Neural cell (in vitro differentiated cells): ENCODE measurements at regions not wholly inside any gene's neighbourhood (a gene's known extent, or its start where the extent isn't known, plus 50 kb on each side); places are given as distances from the start of the nearest gene placed in this dataset.

Experiments
- H2AFZ ChIP-seq: fragments of 200-600, 300-800 bp; sonication (generic), shearing (Covaris generic); 2 replicates; pipeline ENCODE4 v1.6.0; 2014; ENCODE audit warnings: low read depth, mild to moderate bottlenecking, antibody characterized with exemption, low read length, moderate library complexity
- H3F3A ChIP-seq: fragments of 200-600 bp; shearing (Covaris generic); 2 replicates; pipeline ENCODE4 v1.6.1; 2016; ENCODE audit warnings: mild to moderate bottlenecking, moderate library complexity, mixed read lengths, antibody characterized with exemption, low read length; ENCODE audit not compliant: insufficient read depth, poor library complexity, severe bottlenecking
- H3K27ac ChIP-seq: fragments of 200-600, 300-800 bp; sonication (generic), shearing (Covaris generic); 2 replicates; pipeline ENCODE4 v1.5.1; 2014; ENCODE audit warnings: mild to moderate bottlenecking, low read length, moderate library complexity
- H3K27me3 ChIP-seq: fragments of 300-800, 200-600 bp; sonication (generic), shearing (Covaris generic); 2 replicates; pipeline ENCODE4 v1.6.0; 2014; ENCODE audit warnings: mild to moderate bottlenecking, low read depth, low read length, moderate library complexity; ENCODE audit not compliant: insufficient read depth
- H3K36me3 ChIP-seq: fragments of 300-800, 200-600 bp; sonication (generic), shearing (Covaris generic); 2 replicates; pipeline ENCODE4 v1.5.1; 2014; ENCODE audit warnings: mild to moderate bottlenecking, antibody characterized with exemption, low read length, moderate library complexity; ENCODE audit not compliant: insufficient read depth
- H3K4me2 ChIP-seq: fragments of 300-800, 200-600 bp; sonication (generic), shearing (Covaris generic); 2 replicates; pipeline ENCODE4 v1.6.0; 2014; ENCODE audit warnings: mild to moderate bottlenecking, low read length
- H3K4me3 ChIP-seq: fragments of 300-800, 200-600 bp; sonication (generic), shearing (Covaris generic); 2 replicates; pipeline ENCODE4 v1.5.1; 2014; ENCODE audit warnings: mild to moderate bottlenecking, low read length, moderate library complexity
- H3K79me2 ChIP-seq: fragments of 200-600 bp; shearing (Covaris generic); replicated peaks from 2 replicates; pipeline ENCODE4 v1.6.0; 2014; ENCODE audit warnings: mild to moderate bottlenecking, low read length, moderate library complexity; ENCODE audit not compliant: insufficient read depth
- H3K9ac ChIP-seq: fragments of 300-800, 200-600 bp; sonication (generic), shearing (Covaris generic); 2 replicates; pipeline ENCODE4 v1.6.1; 2016; ENCODE audit warnings: mild to moderate bottlenecking, low read length, mixed read lengths
- H3K9me2 ChIP-seq: fragments of 200-600 bp; shearing (Covaris generic); 2 replicates; pipeline ENCODE4 v1.6.1; 2016; ENCODE audit warnings: mild to moderate bottlenecking, low read length, mixed read lengths; ENCODE audit not compliant: insufficient read depth
- H3K9me3 ChIP-seq: fragments of 200-600, 300-800 bp; sonication (generic), shearing (Covaris generic); 2 replicates; pipeline ENCODE4 v1.6.1; 2016; ENCODE audit warnings: mild to moderate bottlenecking, mixed run types, low read length, moderate library complexity, mixed read lengths
- H4K20me1 ChIP-seq: fragments of 200-600 bp; shearing (Covaris generic); 2 replicates; pipeline ENCODE4 v1.6.1; 2016; ENCODE audit warnings: mild to moderate bottlenecking, mixed run types; ENCODE audit not compliant: insufficient read depth
- CTCF ChIP-seq: fragments of 450-650 bp; IDR thresholded peaks from 2 replicates; pipeline ENCODE4 v1.5.1; 2014; ENCODE audit warnings: antibody characterized with exemption, mild to moderate bottlenecking, moderate library complexity; ENCODE audit not compliant: poor library complexity, severe bottlenecking
- EP300 ChIP-seq: fragments of 450-650 bp; conservative IDR thresholded peaks from 2 replicates; pipeline ENCODE4 v1.6.1; 2014; ENCODE audit warnings: antibody characterized with exemption, mild to moderate bottlenecking, moderate library complexity; ENCODE audit not compliant: poor library complexity, severe bottlenecking
- EZH2 ChIP-seq: fragments of 200-600, 300-800 bp; shearing (Covaris generic), sonication (generic); IDR thresholded peaks from 2 replicates; pipeline ENCODE4 v1.6.1; 2014; ENCODE audit warnings: antibody characterized with exemption, low read length, borderline replicate concordance, mild to moderate bottlenecking; ENCODE audit not compliant: insufficient read depth, poor library complexity, severe bottlenecking
- MXI1 ChIP-seq: fragments of 450-650 bp; conservative IDR thresholded peaks from 2 replicates; pipeline ENCODE4 v1.6.1; 2014; ENCODE audit warnings: antibody characterized with exemption, mild to moderate bottlenecking; ENCODE audit not compliant: poor library complexity, severe bottlenecking
- POLR2AphosphoS5 ChIP-seq: IDR thresholded peaks from 2 replicates; pipeline ENCODE4 v1.6.1; 2012
- RAD21 ChIP-seq: fragments of 450-650 bp; conservative IDR thresholded peaks from 2 replicates; pipeline ENCODE4 v1.6.1; 2014; ENCODE audit warnings: antibody characterized with exemption, mild to moderate bottlenecking, moderate library complexity
- REST ChIP-seq: IDR thresholded peaks from 2 replicates; pipeline ENCODE4 v1.6.1; 2012; ENCODE audit warnings: borderline replicate concordance
- SMC3 ChIP-seq: fragments of 450-650 bp; conservative IDR thresholded peaks from 2 replicates; pipeline ENCODE4 v1.6.1; 2014; ENCODE audit warnings: antibody characterized with exemption, mild to moderate bottlenecking, moderate library complexity; ENCODE audit not compliant: poor library complexity
- TAF1 ChIP-seq: IDR thresholded peaks from 2 replicates; pipeline ENCODE4 v1.6.1; 2012; ENCODE audit warnings: low read depth

- H3F3A ChIP-seq, result no peaks in the 10 kb centered on the region
- TF ChIP-seq TAF1, result no peak
- H3K9ac ChIP-seq, result no peak overlapping the region
- no peaks in the 10 kb centered on the region for H3K9me3 ChIP-seq
- H3K4me3 ChIP-seq, result no peak overlapping the region
- no peak overlapping the region for H3K4me2 ChIP-seq
- H3K27ac ChIP-seq, result no peak overlapping the region
- no peaks in the 10 kb centered on the region for H3K36me3 ChIP-seq
- no peaks in the 10 kb centered on the region for H3K79me2 ChIP-seq
- no peak overlapping the region for H2AFZ ChIP-seq
- no peaks in the 10 kb centered on the region for H4K20me1 ChIP-seq
- no peaks in the 10 kb centered on the region for H3K27me3 ChIP-seq
- H3K9me2 ChIP-seq, result no peaks in the 10 kb centered on the region
These were observed 900.8 kb downstream of the TTLL7 start for GRCh38 chr1:83098131-83098530.

- H4K20me1 ChIP-seq, result no peaks in the 10 kb centered on the region
- TF ChIP-seq EP300 (no peak), MXI1 (no peak), SMC3 (no peak), CTCF (no peak), RAD21 (no peak), TAF1 (no peak), EZH2 (no peak), POLR2AphosphoS5 (no peak), REST (no peak)
- H3K79me2 ChIP-seq, result no peaks in the 10 kb centered on the region
- H3K9me2 ChIP-seq, result no peaks in the 10 kb centered on the region
- H3F3A ChIP-seq, result no peaks in the 10 kb centered on the region
- no peak overlapping the region for H3K4me3 ChIP-seq
- no peak overlapping the region for H2AFZ ChIP-seq
- H3K9me3 ChIP-seq, result no peaks in the 10 kb centered on the region
- no peaks in the 10 kb centered on the region for H3K36me3 ChIP-seq
- no peak overlapping the region for H3K27ac ChIP-seq
- H3K9ac ChIP-seq, result no peak overlapping the region
- H3K27me3 ChIP-seq, result no peaks in the 10 kb centered on the region
- no peak overlapping the region for H3K4me2 ChIP-seq
These were observed 901.2 kb downstream of the TTLL7 start for GRCh38 chr1:83097715-83098114.

- H2AFZ ChIP-seq, result no peak overlapping the region
- no peaks in the 10 kb centered on the region for H3K9me3 ChIP-seq
- no peak overlapping the region for H3K4me3 ChIP-seq
- no peaks in the 10 kb centered on the region for H3K79me2 ChIP-seq
- H3K9me2 ChIP-seq, result no peaks in the 10 kb centered on the region
- no peak overlapping the region for H3K9ac ChIP-seq
- no peaks in the 10 kb centered on the region for H3K36me3 ChIP-seq
- H4K20me1 ChIP-seq, result no peaks in the 10 kb centered on the region
- no peaks in the 10 kb centered on the region for H3K27me3 ChIP-seq
- H3K4me2 ChIP-seq, result no peak overlapping the region
- no peak overlapping the region for H3K27ac ChIP-seq
- H3F3A ChIP-seq, result no peaks in the 10 kb centered on the region
- TF ChIP-seq TAF1 (no peak), SMC3 (no peak), EZH2 (no peak), RAD21 (no peak), MXI1 (no peak), REST (no peak), CTCF (no peak), POLR2AphosphoS5 (no peak), EP300 (no peak)
These were observed 903.4 kb downstream of the TTLL7 start for GRCh38 chr1:83095570-83095969.
